Adipocyte (in vitro differentiated cells): ENCODE measurements at regions not wholly inside any gene's neighbourhood (a gene's known extent, or its start where the extent isn't known, plus 50 kb on each side); places are given as distances from the start of the nearest gene placed in this dataset.

Experiments used
- DNase-seq: peaks from one replicate; pipeline ENCODE4 v3.0.0-alpha.2; 2015; ENCODE audit warnings: low read depth
- H3K27me3 ChIP-seq: replicated peaks from 2 replicates; pipeline ENCODE4 v1.7.0; 2013; ENCODE audit warnings: mild to moderate bottlenecking, low read length, moderate library complexity; ENCODE audit not compliant: control insufficient read depth, insufficient read depth
- H3K36me3 ChIP-seq: 2 replicates; pipeline ENCODE4 v1.7.0; 2013; ENCODE audit warnings: low read length, mild to moderate bottlenecking, moderate library complexity; ENCODE audit not compliant: control insufficient read depth, insufficient read depth, severe bottlenecking
- H3K4me1 ChIP-seq: 2 replicates; pipeline ENCODE4 v1.7.0; 2013; ENCODE audit warnings: mild to moderate bottlenecking, low read length, moderate library complexity; ENCODE audit not compliant: control insufficient read depth, insufficient read depth
- H3K4me3 ChIP-seq: 2 replicates; pipeline ENCODE4 v1.7.0; 2013; ENCODE audit warnings: mild to moderate bottlenecking, low read length, moderate library complexity
- H3K9ac ChIP-seq: 2 replicates; pipeline ENCODE4 v1.7.0; 2013; ENCODE audit warnings: mild to moderate bottlenecking, low read length, moderate library complexity
- H3K9me3 ChIP-seq: 2 replicates; pipeline ENCODE4 v1.7.0; 2013; ENCODE audit warnings: mild to moderate bottlenecking, low read length, moderate library complexity; ENCODE audit not compliant: control insufficient read depth

DNA sequence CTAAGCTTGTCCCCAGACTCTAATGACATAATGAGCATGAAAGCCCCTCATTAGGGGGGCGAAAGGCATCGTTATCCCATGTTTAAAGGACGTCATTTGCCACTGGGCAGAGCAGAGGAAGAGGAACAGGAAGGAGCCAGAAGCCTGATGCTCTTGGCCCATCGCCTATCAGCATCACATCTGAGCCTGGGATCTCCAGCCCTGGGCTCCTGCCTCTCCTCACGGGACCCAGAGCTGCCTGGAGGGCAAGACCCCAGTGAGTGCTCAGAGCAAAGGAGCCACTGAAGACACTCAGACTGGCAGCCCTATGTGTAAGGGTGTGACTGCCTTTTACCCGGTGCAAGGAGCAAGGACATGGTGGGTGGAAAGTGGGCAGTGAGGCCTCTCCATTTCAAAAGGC, 115.0 kb upstream of the ZNF507 start:
- Histone ChIP-seq H3K36me3 (no peaks in the 10 kb centered on the region), H3K4me3 (no peak overlapping the region), H3K9me3 (no peaks in the 10 kb centered on the region), H3K27me3 (peaks cover 31% of the 10 kb centered on the region), H3K9ac (no peak overlapping the region), H3K4me1 (no peaks in the 10 kb centered on the region)
- no peak for DNase-seq

- no peak overlapping the region for H3K9ac ChIP-seq
- H3K9me3 ChIP-seq, result no peaks in the 10 kb centered on the region
- DNase-seq, result no peak
- no peak overlapping the region for H3K4me3 ChIP-seq
- no peaks in the 10 kb centered on the region for H3K4me1 ChIP-seq
- no peaks in the 10 kb centered on the region for H3K36me3 ChIP-seq
- H3K27me3 ChIP-seq, result peaks cover 33% of the 10 kb centered on the region
These were observed 114.4 kb upstream of the ZNF507 start for GRCh38 chr19:32231020-32231419.

DNA sequence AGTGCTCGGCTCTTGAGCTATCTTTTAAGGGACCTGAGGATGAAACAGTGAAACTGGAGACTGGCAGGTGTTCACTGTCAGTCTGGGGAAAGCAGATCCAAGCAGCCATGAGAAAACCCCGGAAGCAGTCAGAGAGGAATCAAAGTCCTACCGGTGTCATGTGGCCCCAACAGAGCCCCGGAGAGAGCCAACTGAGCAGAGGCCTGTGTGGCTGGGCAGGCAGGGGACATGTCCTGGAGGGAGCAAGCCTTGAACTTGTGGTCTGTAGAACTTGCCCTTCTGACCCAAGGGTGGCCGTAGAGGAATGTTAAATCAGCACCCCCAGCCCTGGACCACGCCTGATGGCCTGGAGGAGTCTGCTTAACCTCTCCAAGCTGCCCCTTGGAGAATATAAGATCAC, 113.7 kb upstream of the ZNF507 start:
- Histone ChIP-seq H3K9me3 (no peaks in the 10 kb centered on the region), H3K27me3 (peaks cover 27% of the 10 kb centered on the region), H3K9ac (no peak overlapping the region), H3K4me1 (no peaks in the 10 kb centered on the region), H3K4me3 (no peak overlapping the region), H3K36me3 (no peaks in the 10 kb centered on the region)
- no peak for DNase-seq

- Histone ChIP-seq H3K4me3 (no peak overlapping the region), H3K27me3 (peaks cover 26% of the 10 kb centered on the region), H3K9me3 (no peaks in the 10 kb centered on the region), H3K9ac (no peak overlapping the region), H3K36me3 (no peaks in the 10 kb centered on the region), H3K4me1 (no peaks in the 10 kb centered on the region)
- no peak for DNase-seq
These were observed 113.0 kb upstream of the ZNF507 start for GRCh38 chr19:32232449-32232848.

GRCh38 chr19:32233091-32233490, 112.3 kb upstream of the ZNF507 start:
- no peaks in the 10 kb centered on the region for H3K36me3 ChIP-seq
- no peak overlapping the region for H3K9ac ChIP-seq
- no peaks in the 10 kb centered on the region for H3K9me3 ChIP-seq
- H3K27me3 ChIP-seq, result peaks cover 22% of the 10 kb centered on the region
- no peak overlapping the region for H3K4me3 ChIP-seq
- no peaks in the 10 kb centered on the region for H3K4me1 ChIP-seq
- DNase-seq, result no peak

DNA sequence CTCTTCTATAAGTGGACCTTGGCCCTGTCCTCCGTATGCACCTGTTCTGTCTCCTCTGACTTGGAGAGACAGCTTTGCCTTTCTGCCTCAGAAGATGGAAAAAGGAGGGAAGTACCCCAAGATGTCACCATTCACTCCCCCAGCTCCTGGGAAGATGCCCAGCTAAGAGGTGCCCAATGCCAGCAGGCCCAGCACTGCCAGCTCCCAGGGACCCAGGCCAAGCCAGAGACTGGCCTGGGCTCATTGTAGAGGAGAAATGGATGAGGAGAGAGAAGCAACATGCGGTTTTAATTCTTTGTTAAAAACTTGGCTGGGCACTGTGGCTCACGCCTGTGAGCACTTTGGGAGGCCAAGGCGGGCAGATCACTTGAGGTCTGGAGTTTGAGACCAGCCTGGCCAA, 111.5 kb upstream of the ZNF507 start:
- no peak overlapping the region for H3K4me3 ChIP-seq
- peaks cover 21% of the 10 kb centered on the region for H3K27me3 ChIP-seq
- no peaks in the 10 kb centered on the region for H3K4me1 ChIP-seq
- no peaks in the 10 kb centered on the region for H3K36me3 ChIP-seq
- H3K9ac ChIP-seq, result no peak overlapping the region
- H3K9me3 ChIP-seq, result no peaks in the 10 kb centered on the region
- no peak for DNase-seq

GRCh38 chr19:32234663-32235217, 110.7 kb upstream of the ZNF507 start:
- no peaks in the 10 kb centered on the region for H3K4me1 ChIP-seq
- H3K4me3 ChIP-seq, result no peak overlapping the region
- H3K9ac ChIP-seq, result no peak overlapping the region
- no peak for DNase-seq
- H3K9me3 ChIP-seq, result no peaks in the 10 kb centered on the region
- peaks cover 19% of the 10 kb centered on the region for H3K27me3 ChIP-seq
- no peaks in the 10 kb centered on the region for H3K36me3 ChIP-seq

DNA sequence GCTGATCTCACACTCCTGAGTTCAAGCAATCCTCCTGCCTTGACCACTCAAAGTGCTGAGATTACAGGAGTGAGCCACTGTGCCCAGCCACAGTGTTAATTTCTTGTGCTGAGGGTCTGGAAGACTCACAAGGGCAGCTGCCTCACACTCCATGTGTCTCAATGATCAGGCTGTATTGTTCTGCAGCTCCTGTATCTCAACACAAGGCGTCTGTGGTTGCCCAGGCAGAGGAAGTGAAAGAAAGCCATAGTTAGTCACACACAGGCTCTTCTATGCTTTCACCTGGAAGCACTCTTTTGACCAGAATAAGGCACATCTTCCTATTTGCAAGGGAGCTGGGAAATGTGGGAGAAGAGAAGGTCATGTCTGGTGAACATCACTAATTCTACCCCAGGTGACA, 107.3 kb upstream of the ZNF507 start:
- no peaks in the 10 kb centered on the region for H3K4me1 ChIP-seq
- H3K36me3 ChIP-seq, result no peaks in the 10 kb centered on the region
- no peak overlapping the region for H3K9ac ChIP-seq
- peaks cover 10% of the 10 kb centered on the region for H3K27me3 ChIP-seq
- H3K4me3 ChIP-seq, result no peak overlapping the region
- DNase-seq, result no peak
- H3K9me3 ChIP-seq, result no peaks in the 10 kb centered on the region

DNA sequence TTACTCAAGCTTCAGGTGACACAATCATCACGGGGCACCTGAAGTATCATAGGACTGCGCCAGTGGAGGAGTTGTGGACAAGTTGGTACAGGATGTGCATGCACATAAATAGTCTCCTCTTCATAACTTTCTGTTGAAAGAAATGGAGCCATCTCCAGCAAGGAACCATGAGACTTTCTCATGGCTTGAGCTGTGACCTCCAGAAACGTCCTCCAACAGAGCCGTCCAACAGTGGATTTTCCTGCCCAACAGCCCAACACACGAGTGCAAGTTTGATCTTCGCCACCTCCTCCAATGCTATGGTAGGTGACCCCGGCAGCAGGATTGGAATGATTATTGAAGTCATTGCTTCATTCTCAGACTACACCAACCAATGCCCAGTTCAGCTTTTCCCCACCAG, 105.1 kb upstream of the ZNF507 start:
- Histone ChIP-seq H3K9me3 (no peaks in the 10 kb centered on the region), H3K9ac (no peak overlapping the region), H3K4me3 (no peak overlapping the region), H3K4me1 (no peaks in the 10 kb centered on the region), H3K36me3 (no peaks in the 10 kb centered on the region), H3K27me3 (peaks cover 8% of the 10 kb centered on the region)
- DNase-seq, result no peak

- no peak overlapping the region for H3K4me3 ChIP-seq
- no peaks in the 10 kb centered on the region for H3K36me3 ChIP-seq
- no peak overlapping the region for H3K9ac ChIP-seq
- no peak for DNase-seq
- no peaks in the 10 kb centered on the region for H3K9me3 ChIP-seq
- H3K4me1 ChIP-seq, result no peaks in the 10 kb centered on the region
- H3K27me3 ChIP-seq, result peaks cover 5% of the 10 kb centered on the region
These were observed 104.1 kb upstream of the ZNF507 start for GRCh38 chr19:32241306-32241705.

DNA sequence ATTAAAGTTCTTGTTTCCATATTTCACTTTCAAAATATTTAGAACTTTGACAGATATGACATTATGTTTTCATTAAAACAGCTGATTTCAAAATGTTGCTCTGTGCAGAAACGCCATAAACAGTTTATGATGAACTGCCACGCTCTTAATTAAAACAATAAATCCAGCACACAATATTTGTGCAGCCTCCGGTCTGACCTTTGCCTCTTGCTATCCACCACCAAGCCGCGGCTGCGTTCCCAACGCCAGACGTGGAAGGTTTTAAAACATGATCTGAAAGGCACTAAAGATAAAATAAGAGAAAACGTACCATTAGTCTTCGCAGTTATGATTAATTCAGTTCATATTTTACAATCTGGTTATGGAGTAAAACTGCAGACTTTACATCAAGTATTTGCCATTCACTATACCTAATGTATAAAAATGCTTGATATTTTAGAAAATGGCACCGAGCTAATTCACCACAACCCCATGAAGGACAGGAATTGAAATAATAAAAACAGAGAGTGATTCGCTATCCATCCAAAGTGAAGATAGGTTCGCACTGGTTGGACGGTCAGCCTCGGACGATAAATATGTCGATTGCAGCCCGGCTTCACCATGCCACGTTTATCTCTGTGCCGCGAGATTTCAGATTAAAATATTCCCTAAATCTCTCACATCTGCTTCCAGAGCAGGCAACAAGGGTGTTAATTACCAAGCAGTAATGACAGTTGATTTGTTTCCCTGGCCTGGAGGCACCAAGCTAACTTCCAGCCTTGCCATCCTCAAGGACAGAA, 103.3 kb upstream of the ZNF507 start:
- no peaks in the 10 kb centered on the region for H3K9me3 ChIP-seq
- no peak overlapping the region for H3K4me3 ChIP-seq
- no peaks in the 10 kb centered on the region for H3K4me1 ChIP-seq
- peaks cover 5% of the 10 kb centered on the region for H3K27me3 ChIP-seq
- no peaks in the 10 kb centered on the region for H3K36me3 ChIP-seq
- H3K9ac ChIP-seq, result no peak overlapping the region
- no peak for DNase-seq

DNA sequence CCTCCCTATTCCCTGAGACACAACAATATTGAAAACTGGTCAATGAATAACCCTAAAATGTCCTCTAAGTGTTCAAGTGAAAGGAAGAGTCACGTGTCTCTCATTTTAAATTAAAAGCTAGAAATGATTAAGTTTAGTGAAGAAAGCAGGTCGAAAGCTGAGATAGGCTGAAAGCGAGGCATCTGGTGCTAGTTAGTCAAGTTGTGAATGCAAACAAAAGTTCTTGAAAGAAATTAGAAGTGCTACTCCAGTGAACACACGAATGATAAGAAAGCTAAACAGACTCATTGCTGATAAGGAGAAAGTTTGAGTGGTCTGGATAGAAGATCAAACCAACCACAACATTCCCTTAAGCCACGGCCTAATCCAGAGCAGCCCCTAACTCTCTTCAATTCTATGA, 99.4 kb upstream of the ZNF507 start:
- Histone ChIP-seq H3K4me1 (no peaks in the 10 kb centered on the region), H3K9me3 (no peaks in the 10 kb centered on the region), H3K4me3 (no peak overlapping the region), H3K36me3 (no peaks in the 10 kb centered on the region), H3K9ac (no peak overlapping the region), H3K27me3 (peaks cover 8% of the 10 kb centered on the region)
- no peak for DNase-seq
